Loucy (cell line): ENCODE measurements at regions not wholly inside any gene's neighbourhood (a gene's known extent, or its start where the extent isn't known, plus 50 kb on each side); places are given as distances from the start of the nearest gene placed in this dataset.

Source experiments
- H2AFZ ChIP-seq: fragments of 200-600 bp; sonication (generic); 2 replicates; pipeline ENCODE4 v1.6.0; 2016; ENCODE audit warnings: antibody characterized with exemption, mild to moderate bottlenecking, low read length, moderate library complexity
- H3F3A ChIP-seq: fragments of 200-600 bp; 2 replicates; pipeline ENCODE4 v1.6.0; 2016; ENCODE audit warnings: antibody characterized with exemption, low read depth, mild to moderate bottlenecking
- H3K27me3 ChIP-seq: fragments of 200-600 bp; sonication (generic); 2 replicates; pipeline ENCODE4 v1.6.1; 2014; ENCODE audit warnings: low read length, mild to moderate bottlenecking; ENCODE audit not compliant: insufficient read depth, poor library complexity, severe bottlenecking
- H3K36me3 ChIP-seq: fragments of 200-600 bp; sonication (generic); 2 replicates; pipeline ENCODE4 v1.6.1; 2016; ENCODE audit warnings: low read length; ENCODE audit not compliant: insufficient read depth
- H3K4me1 ChIP-seq: fragments of 200-600 bp; sonication (generic); 2 replicates; pipeline ENCODE4 v1.5.1; 2014; ENCODE audit warnings: low read length, mild to moderate bottlenecking; ENCODE audit not compliant: insufficient read depth, poor library complexity, severe bottlenecking
- H3K4me2 ChIP-seq: fragments of 200-600 bp; sonication (generic); 2 replicates; pipeline ENCODE4 v1.6.0; 2014; ENCODE audit warnings: antibody characterized with exemption, low read length, low read depth, mild to moderate bottlenecking; ENCODE audit not compliant: poor library complexity, severe bottlenecking
- H3K4me3 ChIP-seq: fragments of 200-600 bp; sonication (generic); 2 replicates; pipeline ENCODE4 v1.5.1; 2014; ENCODE audit warnings: low read length, mild to moderate bottlenecking, mixed read lengths; ENCODE audit not compliant: poor library complexity, severe bottlenecking
- H3K79me2 ChIP-seq: fragments of 200-600 bp; sonication (generic); 2 replicates; pipeline ENCODE4 v1.6.1; 2014; ENCODE audit warnings: low read length; ENCODE audit not compliant: insufficient read depth
- H3K9ac ChIP-seq: fragments of 200-600 bp; sonication (generic); 2 replicates; pipeline ENCODE4 v1.6.0; 2014; ENCODE audit warnings: mild to moderate bottlenecking, low read depth, low read length, moderate library complexity; ENCODE audit not compliant: poor library complexity, severe bottlenecking
- H3K9me2 ChIP-seq: fragments of 200-600 bp; sonication (generic); replicated peaks from 2 replicates; pipeline ENCODE4 v1.6.1; 2016; ENCODE audit warnings: low read depth, low read length, mixed read lengths
- H3K9me3 ChIP-seq: fragments of 200-600 bp; sonication (generic); 2 replicates; pipeline ENCODE4 v1.6.1; 2014; ENCODE audit warnings: mild to moderate bottlenecking, antibody characterized with exemption, low read length, low read depth; ENCODE audit not compliant: insufficient read depth
- H4K20me1 ChIP-seq: fragments of 200-600 bp; sonication (generic); 2 replicates; pipeline ENCODE4 v1.6.0; 2014; ENCODE audit warnings: antibody characterized with exemption, low read length, mild to moderate bottlenecking; ENCODE audit not compliant: insufficient read depth, poor library complexity, severe bottlenecking
- EZH2phosphoT487 ChIP-seq: fragments of 200-600 bp; IDR thresholded peaks from 2 replicates; pipeline ENCODE4 v1.6.1; 2018; ENCODE audit warnings: antibody characterized with exemption, mild to moderate bottlenecking, moderate library complexity, borderline replicate concordance
- TF ChIP-seq, protein P1 (sequence below): fragments of 200-600 bp; sonication (generic); conservative IDR thresholded peaks from 2 replicates; pipeline ENCODE4 v1.5.1; 2014; ENCODE audit warnings: mild to moderate bottlenecking, antibody characterized with exemption, low read length

DNA sequence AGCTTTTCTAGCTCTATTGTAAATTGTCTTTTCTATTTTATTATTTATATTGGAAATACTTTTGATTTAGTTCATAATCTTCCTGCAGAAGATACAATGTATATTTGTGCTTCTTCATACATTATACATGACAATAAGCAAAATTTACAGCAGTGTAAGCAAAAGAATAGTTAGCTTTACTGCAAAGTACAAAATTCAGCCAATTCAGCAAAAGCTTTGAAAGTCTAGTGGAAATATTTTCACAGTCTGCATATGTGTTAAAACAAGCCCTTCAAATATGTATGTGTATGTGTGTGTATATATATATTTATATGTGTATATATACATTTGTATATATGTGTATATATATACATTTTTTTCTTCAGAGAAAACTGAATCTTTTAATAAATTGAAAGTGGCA, 879.1 kb downstream of the SLITRK1 start:
- Histone ChIP-seq H4K20me1 (no peaks in the 10 kb centered on the region), H3K36me3 (no peaks in the 10 kb centered on the region), H3K27me3 (no peaks in the 10 kb centered on the region), H3K9ac (no peak overlapping the region), H2AFZ (no peak overlapping the region), H3K9me2 (no peaks in the 10 kb centered on the region), H3K4me1 (no peaks in the 10 kb centered on the region), H3K9me3 (no peaks in the 10 kb centered on the region), H3K4me2 (no peak overlapping the region), H3K4me3 (no peak overlapping the region), H3K79me2 (no peaks in the 10 kb centered on the region), H3F3A (no peaks in the 10 kb centered on the region)
- no peak for TF ChIP-seq EZH2phosphoT487
- TF ChIP-seq, protein P1, sequence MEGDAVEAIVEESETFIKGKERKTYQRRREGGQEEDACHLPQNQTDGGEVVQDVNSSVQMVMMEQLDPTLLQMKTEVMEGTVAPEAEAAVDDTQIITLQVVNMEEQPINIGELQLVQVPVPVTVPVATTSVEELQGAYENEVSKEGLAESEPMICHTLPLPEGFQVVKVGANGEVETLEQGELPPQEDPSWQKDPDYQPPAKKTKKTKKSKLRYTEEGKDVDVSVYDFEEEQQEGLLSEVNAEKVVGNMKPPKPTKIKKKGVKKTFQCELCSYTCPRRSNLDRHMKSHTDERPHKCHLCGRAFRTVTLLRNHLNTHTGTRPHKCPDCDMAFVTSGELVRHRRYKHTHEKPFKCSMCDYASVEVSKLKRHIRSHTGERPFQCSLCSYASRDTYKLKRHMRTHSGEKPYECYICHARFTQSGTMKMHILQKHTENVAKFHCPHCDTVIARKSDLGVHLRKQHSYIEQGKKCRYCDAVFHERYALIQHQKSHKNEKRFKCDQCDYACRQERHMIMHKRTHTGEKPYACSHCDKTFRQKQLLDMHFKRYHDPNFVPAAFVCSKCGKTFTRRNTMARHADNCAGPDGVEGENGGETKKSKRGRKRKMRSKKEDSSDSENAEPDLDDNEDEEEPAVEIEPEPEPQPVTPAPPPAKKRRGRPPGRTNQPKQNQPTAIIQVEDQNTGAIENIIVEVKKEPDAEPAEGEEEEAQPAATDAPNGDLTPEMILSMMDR: no peak

DNA sequence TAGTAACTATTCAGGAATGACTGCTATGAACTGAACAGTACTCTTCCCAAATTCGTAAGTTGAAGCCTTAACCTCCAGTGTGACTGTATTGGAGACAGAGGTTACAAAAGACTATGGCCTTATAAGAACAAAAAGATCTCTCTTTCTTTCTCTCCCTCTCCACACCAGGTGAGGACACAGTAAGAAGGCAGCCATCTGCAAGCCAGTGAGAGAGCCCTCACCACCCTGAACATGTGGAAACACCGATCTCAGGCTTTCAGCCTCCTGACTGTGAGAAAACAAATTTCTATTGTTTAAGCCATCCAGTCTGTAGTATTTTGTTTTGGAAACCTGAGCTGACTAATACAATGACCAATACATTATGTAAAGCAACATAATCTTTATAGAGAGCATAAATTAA, 888.9 kb downstream of the SLITRK1 start:
- no peaks in the 10 kb centered on the region for H3F3A ChIP-seq
- no peak for TF ChIP-seq EZH2phosphoT487
- TF ChIP-seq, protein P1: no peak

DNA sequence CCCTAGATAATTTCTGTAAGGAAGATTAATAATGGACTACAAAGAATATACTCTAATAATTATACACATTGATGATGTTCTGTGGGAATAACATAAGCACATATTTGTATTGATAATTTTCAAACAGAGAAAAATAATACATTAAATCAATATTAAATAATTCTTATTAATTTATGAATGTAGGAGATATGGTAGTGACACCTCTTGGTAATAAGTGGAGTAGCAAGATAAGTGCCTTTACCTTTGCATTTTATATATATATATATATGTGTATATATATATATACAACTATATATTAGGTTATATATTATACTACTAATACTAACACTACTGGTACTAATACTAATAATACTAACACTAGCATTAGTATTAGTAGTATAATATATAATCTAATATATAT, 905.8 kb downstream of the SLITRK1 start:
- no peaks in the 10 kb centered on the region for H3K9me2 ChIP-seq
- H3K9me3 ChIP-seq: no peaks in the 10 kb centered on the region
- H2AFZ ChIP-seq: no peak overlapping the region
- no peak overlapping the region for H3K9ac ChIP-seq
- no peaks in the 10 kb centered on the region for H4K20me1 ChIP-seq
- no peak for TF ChIP-seq EZH2phosphoT487
- TF ChIP-seq, protein P1: no peak
- no peaks in the 10 kb centered on the region for H3K27me3 ChIP-seq
- no peaks in the 10 kb centered on the region for H3K4me1 ChIP-seq
- no peak overlapping the region for H3K4me2 ChIP-seq
- H3K4me3 ChIP-seq: no peak overlapping the region
- no peaks in the 10 kb centered on the region for H3K79me2 ChIP-seq
- no peaks in the 10 kb centered on the region for H3K36me3 ChIP-seq
- no peaks in the 10 kb centered on the region for H3F3A ChIP-seq

More for the DNA sequence above, 888.9 kb downstream of the SLITRK1 start:
- Histone ChIP-seq H3K9ac (no peak overlapping the region), H2AFZ (no peak overlapping the region), H3K27me3 (no peaks in the 10 kb centered on the region), H3K9me3 (no peaks in the 10 kb centered on the region), H3K79me2 (no peaks in the 10 kb centered on the region), H3K4me1 (no peaks in the 10 kb centered on the region), H3K9me2 (no peaks in the 10 kb centered on the region), H3K4me2 (no peak overlapping the region), H4K20me1 (no peaks in the 10 kb centered on the region), H3K4me3 (no peak overlapping the region), H3K36me3 (no peaks in the 10 kb centered on the region)
